ENCODE measurements at regions not wholly inside any gene's neighbourhood (a gene's known extent, or its start where the extent isn't known, plus 50 kb on each side); places are given as distances from the start of the nearest gene placed in this dataset.

GRCh38 chr13:63501702-63502101 is 2086.1 kb upstream of the PCDH20 start:
- TF ChIP-seq, protein P1, sequence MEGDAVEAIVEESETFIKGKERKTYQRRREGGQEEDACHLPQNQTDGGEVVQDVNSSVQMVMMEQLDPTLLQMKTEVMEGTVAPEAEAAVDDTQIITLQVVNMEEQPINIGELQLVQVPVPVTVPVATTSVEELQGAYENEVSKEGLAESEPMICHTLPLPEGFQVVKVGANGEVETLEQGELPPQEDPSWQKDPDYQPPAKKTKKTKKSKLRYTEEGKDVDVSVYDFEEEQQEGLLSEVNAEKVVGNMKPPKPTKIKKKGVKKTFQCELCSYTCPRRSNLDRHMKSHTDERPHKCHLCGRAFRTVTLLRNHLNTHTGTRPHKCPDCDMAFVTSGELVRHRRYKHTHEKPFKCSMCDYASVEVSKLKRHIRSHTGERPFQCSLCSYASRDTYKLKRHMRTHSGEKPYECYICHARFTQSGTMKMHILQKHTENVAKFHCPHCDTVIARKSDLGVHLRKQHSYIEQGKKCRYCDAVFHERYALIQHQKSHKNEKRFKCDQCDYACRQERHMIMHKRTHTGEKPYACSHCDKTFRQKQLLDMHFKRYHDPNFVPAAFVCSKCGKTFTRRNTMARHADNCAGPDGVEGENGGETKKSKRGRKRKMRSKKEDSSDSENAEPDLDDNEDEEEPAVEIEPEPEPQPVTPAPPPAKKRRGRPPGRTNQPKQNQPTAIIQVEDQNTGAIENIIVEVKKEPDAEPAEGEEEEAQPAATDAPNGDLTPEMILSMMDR (IDR thresholded peaks at IDR 0.05 in 4 of 5, conservative IDR thresholded peaks at IDR 0.05 in 1 of 5), result no peak
- TF ChIP-seq POLR2A (IDR thresholded peaks at IDR 0.05), result no peak

Data from gastrocnemius medialis (tissue), 4 donors.